ENCODE measurements at regions not wholly inside any gene's neighbourhood (a gene's known extent, or its start where the extent isn't known, plus 50 kb on each side); places are given as distances from the start of the nearest gene placed in this dataset.

DNA sequence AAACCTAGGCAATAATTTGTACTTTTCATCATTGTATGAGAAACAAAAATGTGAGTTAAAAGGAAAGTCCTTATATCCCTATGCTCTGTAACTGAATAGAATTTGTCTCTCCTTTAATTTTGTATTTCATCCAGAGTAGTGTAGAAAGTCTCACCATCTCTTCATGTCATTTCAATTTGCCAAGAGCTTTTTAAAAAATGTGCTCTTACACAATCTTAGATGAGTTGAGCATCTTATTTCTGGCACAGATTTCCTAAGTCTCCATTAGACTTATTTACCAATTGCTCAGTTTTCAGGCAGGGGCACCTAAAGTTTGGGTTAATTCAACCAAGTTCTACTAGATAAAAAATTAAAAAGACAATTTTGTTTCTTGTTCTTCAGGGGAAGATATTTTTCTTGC is 201.5 kb upstream of the RBMS3 start:
- BruUV-seq (replicated peaks): no TSS peak
- H4K20me1 ChIP-seq (ENCODE audit: insufficient read depth, low read length): no peaks in the 10 kb centered on the region
- no peaks in the 10 kb centered on the region for H3K4me1 ChIP-seq (ENCODE audit: insufficient read depth, low read length, poor library complexity, severe bottlenecking)
- intact Hi-C loops (cut with micrococcal nuclease; ENCODE audit: unreplicated experiment): no loop called here
- POLR2A ChIA-PET: no interaction called here
- CTCF ChIA-PET (ENCODE audit: unreplicated experiment): no interaction called here
- no peaks in the 10 kb centered on the region for H3K79me2 ChIP-seq (ENCODE audit: insufficient read depth, low read depth, low read length)
- H3K4me2 ChIP-seq (ENCODE audit: low read length): no peak overlapping the region
- TF ChIP-seq EZH2phosphoT487 (IDR thresholded peaks at IDR 0.05; ENCODE audit: borderline replicate concordance, low read depth, low read length): no peak
- TF ChIP-seq, protein P1, sequence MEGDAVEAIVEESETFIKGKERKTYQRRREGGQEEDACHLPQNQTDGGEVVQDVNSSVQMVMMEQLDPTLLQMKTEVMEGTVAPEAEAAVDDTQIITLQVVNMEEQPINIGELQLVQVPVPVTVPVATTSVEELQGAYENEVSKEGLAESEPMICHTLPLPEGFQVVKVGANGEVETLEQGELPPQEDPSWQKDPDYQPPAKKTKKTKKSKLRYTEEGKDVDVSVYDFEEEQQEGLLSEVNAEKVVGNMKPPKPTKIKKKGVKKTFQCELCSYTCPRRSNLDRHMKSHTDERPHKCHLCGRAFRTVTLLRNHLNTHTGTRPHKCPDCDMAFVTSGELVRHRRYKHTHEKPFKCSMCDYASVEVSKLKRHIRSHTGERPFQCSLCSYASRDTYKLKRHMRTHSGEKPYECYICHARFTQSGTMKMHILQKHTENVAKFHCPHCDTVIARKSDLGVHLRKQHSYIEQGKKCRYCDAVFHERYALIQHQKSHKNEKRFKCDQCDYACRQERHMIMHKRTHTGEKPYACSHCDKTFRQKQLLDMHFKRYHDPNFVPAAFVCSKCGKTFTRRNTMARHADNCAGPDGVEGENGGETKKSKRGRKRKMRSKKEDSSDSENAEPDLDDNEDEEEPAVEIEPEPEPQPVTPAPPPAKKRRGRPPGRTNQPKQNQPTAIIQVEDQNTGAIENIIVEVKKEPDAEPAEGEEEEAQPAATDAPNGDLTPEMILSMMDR (conservative IDR thresholded peaks at IDR 0.05; ENCODE audit: low read length): no peak
- H3K9me2 ChIP-seq (ENCODE audit: insufficient read depth, low read length): no peaks in the 10 kb centered on the region
- DNase-seq (ENCODE audit: low spot score): no peak
- no peak overlapping the region for H3K27ac ChIP-seq (ENCODE audit: low read depth, low read length, poor library complexity, severe bottlenecking)
- H2AFZ ChIP-seq (ENCODE audit: low read length): no peak overlapping the region
- no peaks in the 10 kb centered on the region for H3K36me3 ChIP-seq (ENCODE audit: insufficient read depth, low read length)
- no peaks in the 10 kb centered on the region for H3K9me3 ChIP-seq (ENCODE audit: low read length)
- H3K4me3 ChIP-seq (ENCODE audit: low read depth, low read length, poor library complexity, severe bottlenecking): no peak overlapping the region

DNA sequence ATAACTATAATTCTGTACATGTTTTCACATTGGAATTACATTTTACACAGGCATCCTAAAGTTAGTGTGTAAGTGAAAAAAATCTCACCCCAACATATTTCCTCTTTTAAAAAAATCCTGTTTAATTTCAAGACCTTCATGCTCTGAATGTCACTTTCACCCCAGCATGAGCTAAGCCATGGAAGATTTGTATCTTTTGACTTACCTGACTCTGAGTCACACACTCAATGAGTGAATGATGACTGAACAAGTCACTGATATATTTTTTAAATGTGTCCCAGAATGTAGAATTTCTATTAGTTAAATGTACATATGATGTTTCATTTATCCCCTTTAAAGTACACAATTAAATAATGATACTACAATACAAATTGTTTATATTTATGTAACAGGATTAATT is 199.9 kb upstream of the RBMS3 start:
- Histone ChIP-seq H3K9me3 (ENCODE audit: low read length) (no peaks in the 10 kb centered on the region), H3K79me2 (ENCODE audit: insufficient read depth, low read depth, low read length) (no peaks in the 10 kb centered on the region), H3K27ac (ENCODE audit: low read depth, low read length, poor library complexity, severe bottlenecking) (no peak overlapping the region), H3K36me3 (ENCODE audit: insufficient read depth, low read length) (no peaks in the 10 kb centered on the region), H2AFZ (ENCODE audit: low read length) (no peak overlapping the region), H3K4me3 (ENCODE audit: low read depth, low read length, poor library complexity, severe bottlenecking) (no peak overlapping the region), H3K9me2 (ENCODE audit: insufficient read depth, low read length) (no peaks in the 10 kb centered on the region), H3K4me1 (ENCODE audit: insufficient read depth, low read length, poor library complexity, severe bottlenecking) (no peaks in the 10 kb centered on the region), H4K20me1 (ENCODE audit: insufficient read depth, low read length) (no peaks in the 10 kb centered on the region), H3K4me2 (ENCODE audit: low read length) (no peak overlapping the region)
- no peak for DNase-seq (ENCODE audit: low spot score)
- CTCF ChIA-PET (ENCODE audit: unreplicated experiment): no interaction called here
- intact Hi-C loops (cut with micrococcal nuclease; ENCODE audit: unreplicated experiment): no loop called here
- TF ChIP-seq EZH2phosphoT487 (IDR thresholded peaks at IDR 0.05; ENCODE audit: borderline replicate concordance, low read depth, low read length): no peak
- TF ChIP-seq, protein P1 (conservative IDR thresholded peaks at IDR 0.05; ENCODE audit: low read length): no peak
- POLR2A ChIA-PET: interaction anchor here (0.6 kb wide), 1 partner anchor 14 kb away, joined by 3 read pairs; no protein-coding TSS in a partner anchor
- BruUV-seq (replicated peaks): no TSS peak

DNA sequence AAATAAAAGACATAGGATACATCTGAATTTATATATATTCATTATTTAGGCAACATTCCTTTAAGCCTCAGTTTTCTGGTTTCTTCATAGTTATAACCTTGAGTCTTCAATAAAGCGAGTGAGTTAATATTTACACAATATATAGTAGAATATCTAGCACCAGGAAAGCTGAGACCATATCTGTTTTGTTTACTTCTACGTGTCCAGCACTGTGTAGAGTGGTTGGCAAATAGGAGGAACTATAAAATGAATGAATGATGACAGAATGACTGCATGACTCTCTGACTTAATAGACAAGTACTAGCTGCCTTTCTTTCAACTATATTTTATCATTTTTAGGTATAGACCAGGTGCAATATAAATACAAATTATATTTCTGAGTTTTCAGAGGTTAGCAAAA is 197.8 kb upstream of the RBMS3 start:
- ChIA-PET POLR2A (interaction anchor here (1.2 kb wide), 1 partner anchor 30 kb away, joined by 5 read pairs; no protein-coding TSS in a partner anchor), CTCF (ENCODE audit: unreplicated experiment) (no interaction called here)
- Histone ChIP-seq H3K79me2 (ENCODE audit: insufficient read depth, low read depth, low read length) (no peaks in the 10 kb centered on the region), H3K9me3 (ENCODE audit: low read length) (no peaks in the 10 kb centered on the region), H3K4me1 (ENCODE audit: insufficient read depth, low read length, poor library complexity, severe bottlenecking) (no peaks in the 10 kb centered on the region), H3K27ac (ENCODE audit: low read depth, low read length, poor library complexity, severe bottlenecking) (no peak overlapping the region), H2AFZ (ENCODE audit: low read length) (no peak overlapping the region), H3K36me3 (ENCODE audit: insufficient read depth, low read length) (no peaks in the 10 kb centered on the region), H3K4me2 (ENCODE audit: low read length) (no peak overlapping the region), H4K20me1 (ENCODE audit: insufficient read depth, low read length) (no peaks in the 10 kb centered on the region), H3K4me3 (ENCODE audit: low read depth, low read length, poor library complexity, severe bottlenecking) (no peak overlapping the region), H3K9me2 (ENCODE audit: insufficient read depth, low read length) (no peaks in the 10 kb centered on the region)
- intact Hi-C loops (cut with micrococcal nuclease; ENCODE audit: unreplicated experiment): no loop called here
- TF ChIP-seq, protein P1 (conservative IDR thresholded peaks at IDR 0.05; ENCODE audit: low read length): no peak
- TF ChIP-seq EZH2phosphoT487 (IDR thresholded peaks at IDR 0.05; ENCODE audit: borderline replicate concordance, low read depth, low read length): no peak
- no TSS peak for BruUV-seq (replicated peaks)
- DNase-seq (ENCODE audit: low spot score): no peak

Measured in OCI-LY7 (cell line).